Peyer's patch (tissue), 4 donors: ENCODE measurements at regions not wholly inside any gene's neighbourhood (a gene's known extent, or its start where the extent isn't known, plus 50 kb on each side); places are given as distances from the start of the nearest gene placed in this dataset.

Experiments
- POLR2A ChIP-seq, 2 donors: fragments of 450-650 bp; IDR thresholded peaks; one replicate each; pipeline ENCODE4 v1.5.1; 2017; ENCODE audit warnings: antibody characterized with exemption in 2 of 2, mild to moderate bottlenecking in 2 of 2, moderate library complexity in 2 of 2
- TF ChIP-seq, protein P1 (sequence below), 6 experiments: fragments of 450-650 bp in 4 of 6; fragments of 200-600 bp in 2 of 6; sonication (generic) in 1 of 6; IDR thresholded peaks; one replicate each; pipeline ENCODE4 v1.5.1; 2017 to 2019; ENCODE audit warnings: antibody characterized with exemption in 6 of 6, mild to moderate bottlenecking in 3 of 6, moderate library complexity in 1 of 6

DNA sequence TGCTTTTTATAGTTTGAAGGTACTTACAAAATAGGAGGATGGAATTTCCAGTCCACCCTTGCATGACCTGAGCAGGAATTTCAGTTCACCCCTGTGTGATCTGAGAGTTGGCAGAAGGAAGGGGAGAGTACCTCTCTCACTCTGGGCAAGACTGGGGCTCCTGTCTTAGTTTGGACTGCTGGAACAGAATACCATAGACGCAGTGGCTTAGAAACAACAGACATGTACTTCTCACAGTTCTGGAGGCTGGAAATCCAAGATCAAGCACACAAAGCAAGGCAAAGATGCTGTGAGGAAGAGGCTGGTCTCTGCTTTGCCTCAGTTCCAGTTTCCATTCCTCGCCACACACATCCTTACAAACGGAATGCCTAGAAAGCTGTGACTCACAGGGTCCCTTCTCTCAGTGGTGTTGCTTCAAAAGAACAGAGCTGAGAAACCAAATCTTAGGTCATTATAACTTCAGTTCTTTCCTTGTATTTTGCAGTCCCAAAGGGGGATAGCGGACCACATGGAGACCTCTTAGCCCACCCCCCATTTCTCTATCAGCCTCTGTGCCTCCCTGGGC lies 108.8 kb upstream of the HAAO start:
- TF ChIP-seq, protein P1, sequence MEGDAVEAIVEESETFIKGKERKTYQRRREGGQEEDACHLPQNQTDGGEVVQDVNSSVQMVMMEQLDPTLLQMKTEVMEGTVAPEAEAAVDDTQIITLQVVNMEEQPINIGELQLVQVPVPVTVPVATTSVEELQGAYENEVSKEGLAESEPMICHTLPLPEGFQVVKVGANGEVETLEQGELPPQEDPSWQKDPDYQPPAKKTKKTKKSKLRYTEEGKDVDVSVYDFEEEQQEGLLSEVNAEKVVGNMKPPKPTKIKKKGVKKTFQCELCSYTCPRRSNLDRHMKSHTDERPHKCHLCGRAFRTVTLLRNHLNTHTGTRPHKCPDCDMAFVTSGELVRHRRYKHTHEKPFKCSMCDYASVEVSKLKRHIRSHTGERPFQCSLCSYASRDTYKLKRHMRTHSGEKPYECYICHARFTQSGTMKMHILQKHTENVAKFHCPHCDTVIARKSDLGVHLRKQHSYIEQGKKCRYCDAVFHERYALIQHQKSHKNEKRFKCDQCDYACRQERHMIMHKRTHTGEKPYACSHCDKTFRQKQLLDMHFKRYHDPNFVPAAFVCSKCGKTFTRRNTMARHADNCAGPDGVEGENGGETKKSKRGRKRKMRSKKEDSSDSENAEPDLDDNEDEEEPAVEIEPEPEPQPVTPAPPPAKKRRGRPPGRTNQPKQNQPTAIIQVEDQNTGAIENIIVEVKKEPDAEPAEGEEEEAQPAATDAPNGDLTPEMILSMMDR (IDR thresholded peaks at IDR 0.05), result no peak
- no peak for TF ChIP-seq POLR2A (IDR thresholded peaks at IDR 0.05)
